Activated naive CD4-positive, alpha-beta T cell treated with anti-CD3 and anti-CD28 coated beads, Interleukin-2, amount 10 ng/mL, durations not matched to agents 7 days and 5 days (primary cell): ENCODE measurements at regions not wholly inside any gene's neighbourhood (a gene's known extent, or its start where the extent isn't known, plus 50 kb on each side); places are given as distances from the start of the nearest gene placed in this dataset.

Experiments
- CTCF ChIA-PET: fragments of 350-600 bp; sonication (Branson Sonifier 250); formaldehyde crosslinking; loops from one replicate; lab custom pipeline; 2021; ENCODE audit warnings: antibody characterized with exemption; lab: Charles Lee
- DNase-seq: peaks from one replicate; pipeline ENCODE4 v3.0.0-alpha.2; 2020
- H3K27ac Mint-ChIP-seq: one replicate; pipeline ENCODE4 v1.8.0; 2021; ENCODE audit warnings: mild to moderate bottlenecking, moderate library complexity, mixed read lengths
- H3K27me3 Mint-ChIP-seq: one replicate; pipeline ENCODE4 v1.8.0; 2021; ENCODE audit warnings: mild to moderate bottlenecking, mixed read lengths
- H3K36me3 Mint-ChIP-seq: one replicate; pipeline ENCODE4 v1.8.0; 2021; ENCODE audit warnings: mixed read lengths
- H3K4me1 Mint-ChIP-seq: one replicate; pipeline ENCODE4 v1.8.0; 2021; ENCODE audit warnings: mixed read lengths
- H3K4me3 Mint-ChIP-seq: one replicate; pipeline ENCODE4 v1.8.0; 2021; ENCODE audit warnings: mild to moderate bottlenecking, moderate library complexity, mixed read lengths
- H3K9me3 Mint-ChIP-seq: one replicate; pipeline ENCODE4 v1.8.0; 2021; ENCODE audit warnings: mixed read lengths

- Mint-ChIP-seq H3K27me3 (peaks cover 36% of the 10 kb centered on the region), H3K36me3 (no peaks in the 10 kb centered on the region), H3K9me3 (no peaks in the 10 kb centered on the region), H3K4me1 (no peaks in the 10 kb centered on the region), H3K4me3 (no peak overlapping the region), H3K27ac (no peak overlapping the region)
- CTCF ChIA-PET = no interaction called here
- no peak for DNase-seq
These were observed 64.9 kb downstream of the MCFD2 start for GRCh38 chr2:46850742-46851141.

GRCh38 chr2:46849721-46850556, 65.7 kb downstream of the MCFD2 start:
- Mint-ChIP-seq H3K9me3 (no peaks in the 10 kb centered on the region), H3K36me3 (no peaks in the 10 kb centered on the region), H3K27me3 (peaks cover 44% of the 10 kb centered on the region), H3K4me1 (no peaks in the 10 kb centered on the region), H3K27ac (no peak overlapping the region), H3K4me3 (no peak overlapping the region)
- CTCF ChIA-PET = no interaction called here
- DNase-seq = no peak

GRCh38 chr2:46849046-46849715, 66.4 kb downstream of the MCFD2 start:
- H3K4me1 Mint-ChIP-seq = no peaks in the 10 kb centered on the region
- CTCF ChIA-PET = no interaction called here
- H3K36me3 Mint-ChIP-seq = no peaks in the 10 kb centered on the region
- DNase-seq = no peak
- no peak overlapping the region for H3K4me3 Mint-ChIP-seq
- H3K9me3 Mint-ChIP-seq = no peaks in the 10 kb centered on the region
- H3K27ac Mint-ChIP-seq = no peak overlapping the region
- H3K27me3 Mint-ChIP-seq = peaks cover 42% of the 10 kb centered on the region

GRCh38 chr2:46848447-46848846, 67.2 kb downstream of the MCFD2 start:
- Mint-ChIP-seq H3K9me3 (no peaks in the 10 kb centered on the region), H3K27me3 (peaks cover 42% of the 10 kb centered on the region), H3K36me3 (no peaks in the 10 kb centered on the region), H3K27ac (no peak overlapping the region), H3K4me1 (no peaks in the 10 kb centered on the region), H3K4me3 (no peak overlapping the region)
- no peak for DNase-seq
- CTCF ChIA-PET = no interaction called here

- CTCF ChIA-PET = no interaction called here
- no peak for DNase-seq
- no peak overlapping the region for H3K27ac Mint-ChIP-seq
These were observed 67.7 kb downstream of the MCFD2 start for GRCh38 chr2:46847726-46848412.

GRCh38 chr2:46847185-46847710, 68.4 kb downstream of the MCFD2 start:
- H3K27me3 Mint-ChIP-seq = peaks cover 50% of the 10 kb centered on the region

More at GRCh38 chr2:46847726-46848412, 67.7 kb downstream of the MCFD2 start:
- no peaks in the 10 kb centered on the region for H3K4me1 Mint-ChIP-seq
- no peak overlapping the region for H3K4me3 Mint-ChIP-seq
- H3K27me3 Mint-ChIP-seq = peaks cover 47% of the 10 kb centered on the region
- H3K9me3 Mint-ChIP-seq = no peaks in the 10 kb centered on the region
- no peaks in the 10 kb centered on the region for H3K36me3 Mint-ChIP-seq

GRCh38 chr2:46846536-46846935, 69.1 kb downstream of the MCFD2 start:
- no peaks in the 10 kb centered on the region for H3K9me3 Mint-ChIP-seq

More at GRCh38 chr2:46847185-46847710, 68.4 kb downstream of the MCFD2 start:
- Mint-ChIP-seq H3K27ac (no peak overlapping the region), H3K4me1 (no peaks in the 10 kb centered on the region), H3K36me3 (no peaks in the 10 kb centered on the region), H3K9me3 (no peaks in the 10 kb centered on the region), H3K4me3 (no peak overlapping the region)
- DNase-seq = no peak
- CTCF ChIA-PET = no interaction called here

GRCh38 chr2:46845542-46846486, 69.8 kb downstream of the MCFD2 start:
- Mint-ChIP-seq H3K9me3 (no peaks in the 10 kb centered on the region), H3K36me3 (no peaks in the 10 kb centered on the region), H3K27ac (no peak overlapping the region), H3K4me3 (no peak overlapping the region), H3K4me1 (peaks cover 4% of the 10 kb centered on the region), H3K27me3 (peaks cover 47% of the 10 kb centered on the region)
- CTCF ChIA-PET = no interaction called here
- DNase-seq = no peak

More at GRCh38 chr2:46846536-46846935, 69.1 kb downstream of the MCFD2 start:
- Mint-ChIP-seq H3K27ac (no peak overlapping the region), H3K4me3 (no peak overlapping the region), H3K27me3 (peaks cover 50% of the 10 kb centered on the region), H3K36me3 (no peaks in the 10 kb centered on the region), H3K4me1 (peaks cover 3% of the 10 kb centered on the region)
- CTCF ChIA-PET = no interaction called here
- no peak for DNase-seq

- Mint-ChIP-seq H3K4me1 (peaks cover 4% of the 10 kb centered on the region), H3K4me3 (no peak overlapping the region), H3K9me3 (no peaks in the 10 kb centered on the region), H3K27me3 (peaks cover 47% of the 10 kb centered on the region), H3K36me3 (no peaks in the 10 kb centered on the region), H3K27ac (no peak overlapping the region)
- DNase-seq = no peak
- CTCF ChIA-PET = no interaction called here
These were observed 71.2 kb downstream of the MCFD2 start for GRCh38 chr2:46844443-46844842.

- peaks cover 4% of the 10 kb centered on the region for H3K4me1 Mint-ChIP-seq
- no peak overlapping the region for H3K4me3 Mint-ChIP-seq
- no peaks in the 10 kb centered on the region for H3K36me3 Mint-ChIP-seq
- peaks cover 43% of the 10 kb centered on the region for H3K27me3 Mint-ChIP-seq
- no peak for DNase-seq
- H3K27ac Mint-ChIP-seq = no peak overlapping the region
- CTCF ChIA-PET = no interaction called here
- H3K9me3 Mint-ChIP-seq = no peaks in the 10 kb centered on the region
These were observed 71.6 kb downstream of the MCFD2 start for GRCh38 chr2:46844034-46844433.

GRCh38 chr2:46843316-46843715, 72.3 kb downstream of the MCFD2 start:
- Mint-ChIP-seq H3K36me3 (no peaks in the 10 kb centered on the region), H3K9me3 (no peaks in the 10 kb centered on the region)

DNA sequence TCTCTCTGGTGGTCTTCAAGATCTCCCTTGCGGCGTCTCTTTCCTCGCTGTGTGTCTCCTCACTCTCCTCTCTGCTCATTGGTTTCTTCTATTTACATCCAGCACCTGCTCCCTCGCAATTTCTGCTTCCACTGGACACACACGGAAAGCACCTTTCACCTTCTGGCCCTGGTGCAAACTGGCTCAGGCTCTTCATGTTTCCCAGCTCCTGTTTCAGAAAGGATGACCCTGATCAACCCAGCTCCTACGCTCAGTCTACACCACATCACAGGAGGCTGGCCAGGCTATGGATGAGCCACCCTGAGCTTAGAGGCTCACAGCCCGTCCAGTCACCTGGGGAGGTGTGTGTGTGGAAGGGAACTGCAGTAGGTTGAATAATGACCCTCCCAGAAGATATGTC, 72.7 kb downstream of the MCFD2 start:
- H3K9me3 Mint-ChIP-seq = no peaks in the 10 kb centered on the region
- CTCF ChIA-PET = no interaction called here
- no peak overlapping the region for H3K4me3 Mint-ChIP-seq
- peaks cover 4% of the 10 kb centered on the region for H3K4me1 Mint-ChIP-seq
- H3K27ac Mint-ChIP-seq = no peak overlapping the region
- H3K27me3 Mint-ChIP-seq = peaks cover 40% of the 10 kb centered on the region
- no peak for DNase-seq
- no peaks in the 10 kb centered on the region for H3K36me3 Mint-ChIP-seq

More at GRCh38 chr2:46843316-46843715, 72.3 kb downstream of the MCFD2 start:
- CTCF ChIA-PET = no interaction called here
- peaks cover 4% of the 10 kb centered on the region for H3K4me1 Mint-ChIP-seq
- H3K27ac Mint-ChIP-seq = no peak overlapping the region
- H3K4me3 Mint-ChIP-seq = no peak overlapping the region
- no peak for DNase-seq
- H3K27me3 Mint-ChIP-seq = peaks cover 41% of the 10 kb centered on the region

DNA sequence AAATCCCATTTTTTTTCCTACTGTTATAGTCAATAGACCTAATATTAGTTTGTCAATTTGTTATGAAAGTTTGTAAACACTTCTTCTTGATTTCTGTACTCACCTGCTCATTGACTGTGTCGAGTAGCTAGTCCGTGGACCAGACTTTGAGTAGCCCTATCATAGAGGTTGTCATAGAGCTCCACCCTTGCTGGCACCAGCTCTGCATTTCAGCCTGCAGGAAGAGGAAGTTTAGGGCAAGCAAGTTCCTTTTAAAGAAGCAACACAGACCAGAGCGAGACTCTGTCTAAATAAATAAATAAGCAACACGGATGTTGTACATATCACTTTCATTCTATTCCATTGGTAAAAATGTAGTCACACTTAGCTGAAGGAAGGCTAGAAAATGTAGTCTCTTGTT, 74.0 kb downstream of the MCFD2 start:
- no peak for DNase-seq
- H3K36me3 Mint-ChIP-seq = no peaks in the 10 kb centered on the region
- H3K9me3 Mint-ChIP-seq = no peaks in the 10 kb centered on the region
- peaks cover 44% of the 10 kb centered on the region for H3K27me3 Mint-ChIP-seq
- peaks cover 4% of the 10 kb centered on the region for H3K4me1 Mint-ChIP-seq
- no peak overlapping the region for H3K27ac Mint-ChIP-seq
- no peak overlapping the region for H3K4me3 Mint-ChIP-seq
- CTCF ChIA-PET = no interaction called here
